Breast epithelium (tissue), 3 donors: ENCODE measurements at regions not wholly inside any gene's neighbourhood (a gene's known extent, or its start where the extent isn't known, plus 50 kb on each side); places are given as distances from the start of the nearest gene placed in this dataset.

ENCODE experiments used
- POLR2AphosphoS5 ChIP-seq, 3 donors: sonication (generic); formaldehyde crosslinking; IDR thresholded peaks; one replicate each; pipeline ENCODE4 v1.6.1; 2017; ENCODE audit warnings: antibody characterized with exemption in 3 of 3
- TF ChIP-seq, protein P1 (sequence below), 3 donors: fragments of 450-650 bp; IDR thresholded peaks; one replicate each; pipeline ENCODE4 v1.5.1; 2016 to 2017; ENCODE audit warnings: antibody characterized with exemption in 3 of 3, mild to moderate bottlenecking in 3 of 3, moderate library complexity in 3 of 3

DNA sequence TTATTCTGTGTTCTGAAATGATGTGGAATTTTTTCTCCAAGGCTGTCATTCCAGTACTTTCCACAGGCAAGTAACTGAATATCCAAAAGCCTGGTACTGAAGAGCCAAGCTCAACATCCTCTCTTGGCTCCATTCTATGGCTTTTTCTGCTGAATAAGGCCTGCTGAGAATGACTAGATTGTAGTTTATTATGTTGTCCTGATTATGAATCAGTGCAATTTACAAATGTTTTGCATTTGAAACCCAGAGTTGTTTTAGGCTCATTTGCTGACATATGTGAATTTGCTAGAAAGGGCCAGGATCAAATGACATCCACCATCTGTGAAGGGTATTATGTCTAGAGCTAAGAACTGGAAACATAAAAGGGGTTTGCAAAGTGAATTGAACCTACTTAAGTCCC lies 596.6 kb downstream of the KCTD12 start:
- TF ChIP-seq, protein P1, sequence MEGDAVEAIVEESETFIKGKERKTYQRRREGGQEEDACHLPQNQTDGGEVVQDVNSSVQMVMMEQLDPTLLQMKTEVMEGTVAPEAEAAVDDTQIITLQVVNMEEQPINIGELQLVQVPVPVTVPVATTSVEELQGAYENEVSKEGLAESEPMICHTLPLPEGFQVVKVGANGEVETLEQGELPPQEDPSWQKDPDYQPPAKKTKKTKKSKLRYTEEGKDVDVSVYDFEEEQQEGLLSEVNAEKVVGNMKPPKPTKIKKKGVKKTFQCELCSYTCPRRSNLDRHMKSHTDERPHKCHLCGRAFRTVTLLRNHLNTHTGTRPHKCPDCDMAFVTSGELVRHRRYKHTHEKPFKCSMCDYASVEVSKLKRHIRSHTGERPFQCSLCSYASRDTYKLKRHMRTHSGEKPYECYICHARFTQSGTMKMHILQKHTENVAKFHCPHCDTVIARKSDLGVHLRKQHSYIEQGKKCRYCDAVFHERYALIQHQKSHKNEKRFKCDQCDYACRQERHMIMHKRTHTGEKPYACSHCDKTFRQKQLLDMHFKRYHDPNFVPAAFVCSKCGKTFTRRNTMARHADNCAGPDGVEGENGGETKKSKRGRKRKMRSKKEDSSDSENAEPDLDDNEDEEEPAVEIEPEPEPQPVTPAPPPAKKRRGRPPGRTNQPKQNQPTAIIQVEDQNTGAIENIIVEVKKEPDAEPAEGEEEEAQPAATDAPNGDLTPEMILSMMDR (IDR thresholded peaks at IDR 0.05), result no peak
- TF ChIP-seq POLR2AphosphoS5 (IDR thresholded peaks at IDR 0.05), result no peak
